ENCODE measurements at regions not wholly inside any gene's neighbourhood (a gene's known extent, or its start where the extent isn't known, plus 50 kb on each side); places are given as distances from the start of the nearest gene placed in this dataset.

DNA sequence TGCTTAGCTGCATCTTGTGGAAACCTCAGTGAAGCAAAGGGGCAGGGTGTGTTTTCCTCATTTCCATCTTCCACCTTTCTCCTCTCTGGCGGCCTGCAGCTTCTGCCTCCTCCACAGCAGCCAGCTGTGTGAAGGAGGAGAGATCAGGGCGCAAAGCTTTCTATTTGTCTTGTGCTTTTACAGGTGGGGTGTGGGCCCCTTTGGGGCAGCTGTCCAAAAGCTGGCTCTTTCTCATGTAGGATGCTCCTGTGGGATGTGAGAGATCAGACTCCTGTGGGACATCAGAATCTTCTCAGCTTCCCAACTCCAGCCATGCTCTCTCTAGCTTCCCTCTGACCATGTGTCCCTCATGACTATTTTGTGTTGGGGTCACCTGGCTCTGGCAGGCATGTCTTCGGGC, 227.1 kb downstream of the MID1 start:
- Histone ChIP-seq H3K27ac (ENCODE audit: low read length) (no peak overlapping the region), H3K27me3 (ENCODE audit: insufficient read depth, low read length) (no peaks in the 10 kb centered on the region), H3K36me3 (ENCODE audit: insufficient read depth, low read depth, low read length) (no peaks in the 10 kb centered on the region), H3K4me3 (ENCODE audit: low read length) (no peak overlapping the region), H3K9ac (ENCODE audit: low read depth, low read length) (no peak overlapping the region), H3K9me3 (ENCODE audit: insufficient read depth, low read depth, low read length) (no peaks in the 10 kb centered on the region), H3K4me1 (ENCODE audit: insufficient read depth, low read length) (no peaks in the 10 kb centered on the region)

- no peak overlapping the region for H3K27ac ChIP-seq (ENCODE audit: low read length)
- no peak overlapping the region for H3K9ac ChIP-seq (ENCODE audit: low read depth, low read length)
- no peaks in the 10 kb centered on the region for H3K4me1 ChIP-seq (ENCODE audit: insufficient read depth, low read length)
- no peaks in the 10 kb centered on the region for H3K36me3 ChIP-seq (ENCODE audit: insufficient read depth, low read depth, low read length)
- no peaks in the 10 kb centered on the region for H3K27me3 ChIP-seq (ENCODE audit: insufficient read depth, low read length)
- H3K9me3 ChIP-seq (ENCODE audit: insufficient read depth, low read depth, low read length) = no peaks in the 10 kb centered on the region
- no peak overlapping the region for H3K4me3 ChIP-seq (ENCODE audit: low read length)
These were observed 226.5 kb downstream of the MID1 start for GRCh38 chrX:10393899-10394298.

GRCh38 chrX:10395179-10395578, 225.2 kb downstream of the MID1 start:
- no peaks in the 10 kb centered on the region for H3K4me1 ChIP-seq (ENCODE audit: insufficient read depth, low read length)
- H3K9ac ChIP-seq (ENCODE audit: low read depth, low read length) = no peak overlapping the region
- H3K9me3 ChIP-seq (ENCODE audit: insufficient read depth, low read depth, low read length) = no peaks in the 10 kb centered on the region
- H3K4me3 ChIP-seq (ENCODE audit: low read length) = no peak overlapping the region
- no peak overlapping the region for H3K27ac ChIP-seq (ENCODE audit: low read length)
- no peaks in the 10 kb centered on the region for H3K27me3 ChIP-seq (ENCODE audit: insufficient read depth, low read length)
- H3K36me3 ChIP-seq (ENCODE audit: insufficient read depth, low read depth, low read length) = no peaks in the 10 kb centered on the region
